Activated naive CD4-positive, alpha-beta T cell treated with anti-CD3 and anti-CD28 coated beads, Interleukin-2, amount 10 ng/mL, durations not matched to agents 7 days and 5 days (primary cell): ENCODE measurements at regions not wholly inside any gene's neighbourhood (a gene's known extent, or its start where the extent isn't known, plus 50 kb on each side); places are given as distances from the start of the nearest gene placed in this dataset.
A peak's percentile ranks its signal among the peaks of the same experiment; 100 is the strongest.

Experiments
- CTCF ChIA-PET: fragments of 350-600 bp; sonication (Branson Sonifier 250); formaldehyde crosslinking; loops from one replicate; lab custom pipeline; 2021; ENCODE audit warnings: antibody characterized with exemption; lab: Charles Lee
- DNase-seq: peaks from one replicate; pipeline ENCODE4 v3.0.0-alpha.2; 2020
- H3K27ac Mint-ChIP-seq: one replicate; pipeline ENCODE4 v1.8.0; 2021; ENCODE audit warnings: mild to moderate bottlenecking, moderate library complexity, mixed read lengths
- H3K27me3 Mint-ChIP-seq: one replicate; pipeline ENCODE4 v1.8.0; 2021; ENCODE audit warnings: mild to moderate bottlenecking, mixed read lengths
- H3K36me3 Mint-ChIP-seq: one replicate; pipeline ENCODE4 v1.8.0; 2021; ENCODE audit warnings: mixed read lengths
- H3K4me1 Mint-ChIP-seq: one replicate; pipeline ENCODE4 v1.8.0; 2021; ENCODE audit warnings: mixed read lengths
- H3K4me3 Mint-ChIP-seq: one replicate; pipeline ENCODE4 v1.8.0; 2021; ENCODE audit warnings: mild to moderate bottlenecking, moderate library complexity, mixed read lengths
- H3K9me3 Mint-ChIP-seq: one replicate; pipeline ENCODE4 v1.8.0; 2021; ENCODE audit warnings: mixed read lengths

GRCh38 chr4:108512615-108513505, 107.5 kb upstream of the RPL34 start:
- Mint-ChIP-seq H3K9me3 (peaks cover 3% of the 10 kb centered on the region), H3K27me3 (peaks cover 12% of the 10 kb centered on the region), H3K4me1 (peaks cover 22% of the 10 kb centered on the region), H3K36me3 (no peaks in the 10 kb centered on the region), H3K27ac (no peak overlapping the region), H3K4me3 (peak overlapping the region; percentile 19)
- DNase-seq: peak; percentile 70
- CTCF ChIA-PET: interaction anchor here (0.9 to 2.3 kb wide), 11 partner anchors 11 to 493 kb away, joined by 3 to 13 read pairs (median 4); no protein-coding TSS in a partner anchor

- CTCF ChIA-PET: interaction anchor here (1.1 to 2.1 kb wide), 5 partner anchors 10 to 492 kb away, joined by 3 to 13 read pairs (median 5); partner anchors contain the start of gene LEF1
- no peak overlapping the region for H3K27ac Mint-ChIP-seq
Measured at GRCh38 chr4:108511618-108512017, 108.8 kb upstream of the RPL34 start.

GRCh38 chr4:108502356-108502755, 118.0 kb upstream of the RPL34 start:
- Mint-ChIP-seq H3K4me1 (peaks cover 2% of the 10 kb centered on the region), H3K36me3 (peaks cover 10% of the 10 kb centered on the region), H3K4me3 (no peak overlapping the region), H3K27me3 (peaks cover 5% of the 10 kb centered on the region), H3K27ac (no peak overlapping the region), H3K9me3 (peaks cover 11% of the 10 kb centered on the region)
- DNase-seq: no peak
- CTCF ChIA-PET: interaction anchor here (0.7 to 0.9 kb wide), 2 partner anchors 10 to 46 kb away, joined by 3 to 5 read pairs; no protein-coding TSS in a partner anchor

More at GRCh38 chr4:108511618-108512017, 108.8 kb upstream of the RPL34 start:
- Mint-ChIP-seq H3K27me3 (peaks cover 12% of the 10 kb centered on the region), H3K4me3 (no peak overlapping the region), H3K4me1 (peaks cover 22% of the 10 kb centered on the region), H3K36me3 (peaks cover 3% of the 10 kb centered on the region), H3K9me3 (peaks cover 12% of the 10 kb centered on the region)
- no peak for DNase-seq

- Mint-ChIP-seq H3K4me1 (peaks cover 2% of the 10 kb centered on the region), H3K36me3 (peaks cover 2% of the 10 kb centered on the region), H3K27ac (no peak overlapping the region), H3K4me3 (no peak overlapping the region), H3K9me3 (peaks cover 15% of the 10 kb centered on the region), H3K27me3 (peaks cover 5% of the 10 kb centered on the region)
- CTCF ChIA-PET: interaction anchor here (1.1 kb wide), 1 partner anchor 74 kb away, joined by 3 read pairs; no protein-coding TSS in a partner anchor
- DNase-seq: no peak
Measured at GRCh38 chr4:108498925-108499324, 121.5 kb upstream of the RPL34 start.

- CTCF ChIA-PET: interaction anchor here (0.7 to 3.3 kb wide), 15 partner anchors 21 to 475 kb away, joined by 3 to 27 read pairs (median 4); no protein-coding TSS in a partner anchor
- H3K27me3 Mint-ChIP-seq: no peaks in the 10 kb centered on the region
Measured at GRCh38 chr4:108493596-108493931, 126.8 kb upstream of the RPL34 start.

GRCh38 chr4:108492816-108493595, 127.4 kb upstream of the RPL34 start:
- Mint-ChIP-seq H3K36me3 (peaks cover 7% of the 10 kb centered on the region), H3K27me3 (no peaks in the 10 kb centered on the region), H3K9me3 (peaks cover 20% of the 10 kb centered on the region), H3K27ac (no peak overlapping the region), H3K4me3 (no peak overlapping the region), H3K4me1 (peaks cover 20% of the 10 kb centered on the region)
- CTCF ChIA-PET: interaction anchor here (0.7 to 3.3 kb wide), 20 partner anchors 22 to 474 kb away, joined by 3 to 27 read pairs (median 4); no protein-coding TSS in a partner anchor
- peak; percentile 47 for DNase-seq

More at GRCh38 chr4:108493596-108493931, 126.8 kb upstream of the RPL34 start:
- peaks cover 20% of the 10 kb centered on the region for H3K4me1 Mint-ChIP-seq
- no peak overlapping the region for H3K27ac Mint-ChIP-seq
- H3K9me3 Mint-ChIP-seq: peaks cover 20% of the 10 kb centered on the region
- no peak for DNase-seq
- H3K36me3 Mint-ChIP-seq: peaks cover 7% of the 10 kb centered on the region
- no peak overlapping the region for H3K4me3 Mint-ChIP-seq

- Mint-ChIP-seq H3K4me1 (peaks cover 41% of the 10 kb centered on the region), H3K9me3 (peaks cover 13% of the 10 kb centered on the region), H3K4me3 (no peak overlapping the region), H3K27ac (no peak overlapping the region), H3K36me3 (peaks cover 11% of the 10 kb centered on the region), H3K27me3 (no peaks in the 10 kb centered on the region)
- CTCF ChIA-PET: interaction anchor here (0.7 kb wide), 1 partner anchor 8 kb away, joined by 3 read pairs; no protein-coding TSS in a partner anchor
- no peak for DNase-seq
Measured at GRCh38 chr4:108488865-108489264, 131.5 kb upstream of the RPL34 start.

- Mint-ChIP-seq H3K9me3 (peaks cover 2% of the 10 kb centered on the region), H3K4me3 (no peak overlapping the region), H3K4me1 (peaks cover 46% of the 10 kb centered on the region), H3K27me3 (no peaks in the 10 kb centered on the region), H3K36me3 (peaks cover 4% of the 10 kb centered on the region), H3K27ac (no peak overlapping the region)
- no peak for DNase-seq
- CTCF ChIA-PET: interaction anchor here (1.7 to 2.3 kb wide), 2 partner anchors 86 to 467 kb away, joined by 4 to 14 read pairs; no protein-coding TSS in a partner anchor
Measured at GRCh38 chr4:108486046-108486445, 134.3 kb upstream of the RPL34 start.

- Mint-ChIP-seq H3K36me3 (peaks cover 4% of the 10 kb centered on the region), H3K4me3 (peak overlapping the region; percentile 36), H3K9me3 (peaks cover 2% of the 10 kb centered on the region), H3K27me3 (no peaks in the 10 kb centered on the region), H3K4me1 (peaks cover 46% of the 10 kb centered on the region), H3K27ac (peak overlapping the region; percentile 43)
- no peak for DNase-seq
- CTCF ChIA-PET: interaction anchor here (1.3 kb wide), 1 partner anchor 312 kb away, joined by 4 read pairs; no protein-coding TSS in a partner anchor
Measured at GRCh38 chr4:108484187-108484586, 136.2 kb upstream of the RPL34 start.

- H3K27me3 Mint-ChIP-seq: no peaks in the 10 kb centered on the region
- CTCF ChIA-PET: interaction anchor here (1.3 kb wide), 1 partner anchor 311 kb away, joined by 4 read pairs; no protein-coding TSS in a partner anchor
- DNase-seq: no peak
- H3K27ac Mint-ChIP-seq: peak overlapping the region; percentile 81
- peaks cover 46% of the 10 kb centered on the region for H3K4me1 Mint-ChIP-seq
- H3K4me3 Mint-ChIP-seq: peak overlapping the region; percentile 53
- peaks cover 4% of the 10 kb centered on the region for H3K36me3 Mint-ChIP-seq
- H3K9me3 Mint-ChIP-seq: peaks cover 2% of the 10 kb centered on the region
Measured at GRCh38 chr4:108483650-108484049, 136.7 kb upstream of the RPL34 start.

GRCh38 chr4:108483079-108483478, 137.3 kb upstream of the RPL34 start:
- H3K27ac Mint-ChIP-seq: peak overlapping the region; percentile 81
- DNase-seq: peak; percentile 64
- no peaks in the 10 kb centered on the region for H3K27me3 Mint-ChIP-seq
- peaks cover 2% of the 10 kb centered on the region for H3K9me3 Mint-ChIP-seq
- H3K36me3 Mint-ChIP-seq: peaks cover 4% of the 10 kb centered on the region
- peaks cover 46% of the 10 kb centered on the region for H3K4me1 Mint-ChIP-seq
- CTCF ChIA-PET: interaction anchor here (0.6 kb wide), 1 partner anchor 11 kb away, joined by 3 read pairs; no protein-coding TSS in a partner anchor
- peak overlapping the region; percentile 53 for H3K4me3 Mint-ChIP-seq

- CTCF ChIA-PET: interaction anchor here (1.0 kb wide), 1 partner anchor 8 kb away, joined by 3 read pairs; no protein-coding TSS in a partner anchor
Measured at GRCh38 chr4:108480881-108481280, 139.5 kb upstream of the RPL34 start.

GRCh38 chr4:108477527-108478108, 142.8 kb upstream of the RPL34 start:
- no peak for DNase-seq
- Mint-ChIP-seq H3K27me3 (no peaks in the 10 kb centered on the region), H3K9me3 (peaks cover 3% of the 10 kb centered on the region), H3K4me3 (no peak overlapping the region), H3K27ac (no peak overlapping the region), H3K4me1 (peaks cover 35% of the 10 kb centered on the region), H3K36me3 (peaks cover 3% of the 10 kb centered on the region)
- CTCF ChIA-PET: interaction anchor here (1.4 to 1.7 kb wide), 2 partner anchors 10 to 447 kb away, joined by 4 to 6 read pairs; no protein-coding TSS in a partner anchor

More at GRCh38 chr4:108480881-108481280, 139.5 kb upstream of the RPL34 start:
- no peaks in the 10 kb centered on the region for H3K27me3 Mint-ChIP-seq
- DNase-seq: no peak
- H3K27ac Mint-ChIP-seq: no peak overlapping the region
- H3K9me3 Mint-ChIP-seq: peaks cover 2% of the 10 kb centered on the region
- H3K4me1 Mint-ChIP-seq: peaks cover 49% of the 10 kb centered on the region
- peaks cover 2% of the 10 kb centered on the region for H3K36me3 Mint-ChIP-seq
- no peak overlapping the region for H3K4me3 Mint-ChIP-seq
